ENCODE measurements at regions not wholly inside any gene's neighbourhood (a gene's known extent, or its start where the extent isn't known, plus 50 kb on each side); places are given as distances from the start of the nearest gene placed in this dataset.

DNA sequence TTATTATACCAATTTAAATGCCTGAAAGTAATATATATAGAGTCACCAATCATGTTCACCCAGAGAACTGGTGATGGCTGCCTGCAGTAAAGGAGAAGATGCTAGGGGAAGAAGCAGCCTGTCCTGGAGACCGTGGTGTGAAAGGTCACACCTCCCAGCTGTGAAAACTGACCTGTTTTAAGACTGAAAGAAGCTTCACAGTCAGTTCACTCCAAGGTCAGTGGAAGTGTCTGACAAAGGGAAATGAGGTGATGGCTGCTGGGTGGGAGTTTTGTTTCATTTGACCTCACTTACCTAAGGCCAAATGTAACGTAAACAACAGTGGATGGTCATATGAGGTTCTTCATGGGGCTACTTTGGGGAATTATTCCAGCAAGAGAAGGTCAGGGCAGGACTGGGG, 352.1 kb upstream of the GATB start:
- no peaks in the 10 kb centered on the region for H3F3A ChIP-seq (ENCODE audit: low read length, unreplicated experiment)
- H3K9me2 ChIP-seq (replicated peaks; ENCODE audit: low read length): no peaks in the 10 kb centered on the region
- intact Hi-C loops (cut with micrococcal nuclease): no loop called here
- no peak overlapping the region for H3K9ac ChIP-seq (ENCODE audit: low read length)
- DNase-seq: no peak
- peaks cover 11% of the 10 kb centered on the region for H3K4me1 ChIP-seq (ENCODE audit: insufficient read depth, low read length)
- BruUV-seq (replicated peaks): no TSS peak
- H3K4me2 ChIP-seq (ENCODE audit: low read length): no peak overlapping the region
- H3K4me3 ChIP-seq (ENCODE audit: low read length): no peak overlapping the region
- no peak overlapping the region for H3K27ac ChIP-seq (ENCODE audit: low read length)
- ChIA-PET POLR2A (ENCODE audit: unreplicated experiment) (no interaction called here), CTCF (no interaction called here)
- H3K79me2 ChIP-seq (ENCODE audit: low read length): no peaks in the 10 kb centered on the region
- TF ChIP-seq EZH2phosphoT487 (IDR thresholded peaks at IDR 0.05; ENCODE audit: borderline replicate concordance, low read length) (no peak), EZH2 (IDR thresholded peaks at IDR 0.05; ENCODE audit: low read length, unreplicated experiment) (no peak)
- TF ChIP-seq, protein P1, sequence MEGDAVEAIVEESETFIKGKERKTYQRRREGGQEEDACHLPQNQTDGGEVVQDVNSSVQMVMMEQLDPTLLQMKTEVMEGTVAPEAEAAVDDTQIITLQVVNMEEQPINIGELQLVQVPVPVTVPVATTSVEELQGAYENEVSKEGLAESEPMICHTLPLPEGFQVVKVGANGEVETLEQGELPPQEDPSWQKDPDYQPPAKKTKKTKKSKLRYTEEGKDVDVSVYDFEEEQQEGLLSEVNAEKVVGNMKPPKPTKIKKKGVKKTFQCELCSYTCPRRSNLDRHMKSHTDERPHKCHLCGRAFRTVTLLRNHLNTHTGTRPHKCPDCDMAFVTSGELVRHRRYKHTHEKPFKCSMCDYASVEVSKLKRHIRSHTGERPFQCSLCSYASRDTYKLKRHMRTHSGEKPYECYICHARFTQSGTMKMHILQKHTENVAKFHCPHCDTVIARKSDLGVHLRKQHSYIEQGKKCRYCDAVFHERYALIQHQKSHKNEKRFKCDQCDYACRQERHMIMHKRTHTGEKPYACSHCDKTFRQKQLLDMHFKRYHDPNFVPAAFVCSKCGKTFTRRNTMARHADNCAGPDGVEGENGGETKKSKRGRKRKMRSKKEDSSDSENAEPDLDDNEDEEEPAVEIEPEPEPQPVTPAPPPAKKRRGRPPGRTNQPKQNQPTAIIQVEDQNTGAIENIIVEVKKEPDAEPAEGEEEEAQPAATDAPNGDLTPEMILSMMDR (conservative IDR thresholded peaks at IDR 0.05; ENCODE audit: low read depth, low read length): no peak
- no peak overlapping the region for H2AFZ ChIP-seq (ENCODE audit: low read length)
- no peaks in the 10 kb centered on the region for H3K27me3 ChIP-seq (ENCODE audit: low read length)
- no peaks in the 10 kb centered on the region for H3K9me3 ChIP-seq (ENCODE audit: low read length)
- no peak for ATAC-seq
- no peaks in the 10 kb centered on the region for H4K20me1 ChIP-seq (ENCODE audit: low read length)
- no peaks in the 10 kb centered on the region for H3K36me3 ChIP-seq (ENCODE audit: low read depth, low read length)

DNA sequence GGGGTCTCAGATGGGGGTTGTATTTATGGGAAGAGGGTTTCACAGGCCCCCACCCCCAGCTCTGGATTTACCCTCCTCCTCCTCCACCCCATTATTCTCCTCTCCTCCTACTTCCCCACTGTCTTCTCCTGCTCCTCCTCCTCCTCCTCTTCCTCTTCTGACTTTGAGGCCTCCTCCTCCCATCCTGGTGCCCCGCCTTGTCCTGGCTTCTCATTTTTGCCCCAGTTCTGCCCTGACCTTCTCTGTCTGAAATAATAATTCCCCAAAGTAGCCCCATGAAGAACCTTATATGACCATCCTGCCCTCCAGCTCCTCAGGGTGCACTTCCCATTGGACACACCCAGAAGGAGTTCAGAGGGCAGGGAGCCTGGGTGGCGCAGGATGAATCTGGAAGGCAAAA, 351.4 kb upstream of the GATB start:
- Histone ChIP-seq H3K36me3 (ENCODE audit: low read depth, low read length) (no peaks in the 10 kb centered on the region), H3K4me3 (ENCODE audit: low read length) (no peak overlapping the region), H4K20me1 (ENCODE audit: low read length) (no peaks in the 10 kb centered on the region), H3K9ac (ENCODE audit: low read length) (no peak overlapping the region), H3K27ac (ENCODE audit: low read length) (no peak overlapping the region), H3K9me3 (ENCODE audit: low read length) (no peaks in the 10 kb centered on the region), H3F3A (ENCODE audit: low read length, unreplicated experiment) (no peaks in the 10 kb centered on the region), H3K27me3 (ENCODE audit: low read length) (no peaks in the 10 kb centered on the region), H3K9me2 (replicated peaks; ENCODE audit: low read length) (no peaks in the 10 kb centered on the region), H3K4me2 (ENCODE audit: low read length) (no peak overlapping the region), H3K79me2 (ENCODE audit: low read length) (no peaks in the 10 kb centered on the region), H2AFZ (ENCODE audit: low read length) (no peak overlapping the region), H3K4me1 (ENCODE audit: insufficient read depth, low read length) (peaks cover 15% of the 10 kb centered on the region)
- TF ChIP-seq EZH2phosphoT487 (IDR thresholded peaks at IDR 0.05; ENCODE audit: borderline replicate concordance, low read length) (no peak), EZH2 (IDR thresholded peaks at IDR 0.05; ENCODE audit: low read length, unreplicated experiment) (no peak)
- TF ChIP-seq, protein P1 (conservative IDR thresholded peaks at IDR 0.05; ENCODE audit: low read depth, low read length): no peak
- intact Hi-C loops (cut with micrococcal nuclease): no loop called here
- POLR2A ChIA-PET (ENCODE audit: unreplicated experiment): no interaction called here
- ATAC-seq: no peak
- no TSS peak for BruUV-seq (replicated peaks)
- DNase-seq: no peak
- CTCF ChIA-PET: no interaction called here

GRCh38 chr4:152110780-152111179, 350.0 kb upstream of the GATB start:
- intact Hi-C loops (cut with micrococcal nuclease): no loop called here
- DNase-seq (no peak), ATAC-seq (no peak)
- no peaks in the 10 kb centered on the region for H3K36me3 ChIP-seq (ENCODE audit: low read depth, low read length)
- H4K20me1 ChIP-seq (ENCODE audit: low read length): no peaks in the 10 kb centered on the region
- H3K79me2 ChIP-seq (ENCODE audit: low read length): no peaks in the 10 kb centered on the region
- POLR2A ChIA-PET (ENCODE audit: unreplicated experiment): no interaction called here
- no peaks in the 10 kb centered on the region for H3K27me3 ChIP-seq (ENCODE audit: low read length)
- H3K27ac ChIP-seq (ENCODE audit: low read length): no peak overlapping the region
- no peak for TF ChIP-seq EZH2 (IDR thresholded peaks at IDR 0.05; ENCODE audit: low read length, unreplicated experiment)
- TF ChIP-seq, protein P1 (conservative IDR thresholded peaks at IDR 0.05; ENCODE audit: low read depth, low read length): no peak
- TF ChIP-seq EZH2phosphoT487 (IDR thresholded peaks at IDR 0.05; ENCODE audit: borderline replicate concordance, low read length): no peak
- no peak overlapping the region for H3K9ac ChIP-seq (ENCODE audit: low read length)
- H3K4me2 ChIP-seq (ENCODE audit: low read length): no peak overlapping the region
- CTCF ChIA-PET: no interaction called here
- peaks cover 21% of the 10 kb centered on the region for H3K4me1 ChIP-seq (ENCODE audit: insufficient read depth, low read length)
- BruUV-seq (replicated peaks): no TSS peak
- no peaks in the 10 kb centered on the region for H3K9me3 ChIP-seq (ENCODE audit: low read length)
- no peak overlapping the region for H3K4me3 ChIP-seq (ENCODE audit: low read length)
- no peak overlapping the region for H2AFZ ChIP-seq (ENCODE audit: low read length)
- H3K9me2 ChIP-seq (replicated peaks; ENCODE audit: low read length): no peaks in the 10 kb centered on the region
- peaks cover 4% of the 10 kb centered on the region for H3F3A ChIP-seq (ENCODE audit: low read length, unreplicated experiment)

All from PC-3 (cell line).